GM19099 (cell line): ENCODE measurements at regions not wholly inside any gene's neighbourhood (a gene's known extent, or its start where the extent isn't known, plus 50 kb on each side); places are given as distances from the start of the nearest gene placed in this dataset.

Experiments
- POLR2A ChIP-seq: IDR thresholded peaks from 3 replicates; pipeline ENCODE4 v1.6.1; 2011; ENCODE audit warnings: low read depth; ENCODE audit not compliant: insufficient read length; ENCODE audit errors: extremely low read depth

DNA sequence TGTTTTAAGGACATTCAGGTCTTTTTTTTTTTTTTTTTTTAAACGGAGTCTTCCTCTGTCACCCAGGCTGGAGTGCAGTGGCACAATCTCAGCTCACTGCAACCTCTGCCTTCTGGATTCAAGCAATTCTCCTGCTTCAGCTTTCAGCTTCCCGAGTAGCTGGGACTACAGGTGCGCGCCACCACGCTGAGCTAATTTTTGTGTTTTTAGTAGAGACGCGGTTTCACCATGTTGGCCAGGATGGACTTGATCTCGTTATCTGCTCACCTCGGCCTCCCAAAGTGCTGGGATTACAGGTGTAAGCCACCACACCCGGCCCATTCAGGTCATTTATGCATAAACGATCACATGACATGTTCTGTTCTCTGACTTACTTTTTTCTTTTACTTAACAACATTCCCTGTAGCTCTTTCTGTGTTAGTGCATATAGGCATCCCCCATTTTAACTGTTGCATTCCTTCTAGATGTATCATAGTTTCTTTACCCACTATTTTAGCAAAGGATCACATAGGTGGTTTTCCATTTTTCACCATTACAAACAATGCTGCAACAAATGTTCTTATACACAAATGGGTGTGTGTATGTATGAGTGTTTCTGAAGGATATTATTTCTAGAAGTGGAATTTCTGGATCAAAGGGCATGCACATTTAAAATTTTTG lies 74.2 kb downstream of the ARF6 start:
- no peak for TF ChIP-seq POLR2A

DNA sequence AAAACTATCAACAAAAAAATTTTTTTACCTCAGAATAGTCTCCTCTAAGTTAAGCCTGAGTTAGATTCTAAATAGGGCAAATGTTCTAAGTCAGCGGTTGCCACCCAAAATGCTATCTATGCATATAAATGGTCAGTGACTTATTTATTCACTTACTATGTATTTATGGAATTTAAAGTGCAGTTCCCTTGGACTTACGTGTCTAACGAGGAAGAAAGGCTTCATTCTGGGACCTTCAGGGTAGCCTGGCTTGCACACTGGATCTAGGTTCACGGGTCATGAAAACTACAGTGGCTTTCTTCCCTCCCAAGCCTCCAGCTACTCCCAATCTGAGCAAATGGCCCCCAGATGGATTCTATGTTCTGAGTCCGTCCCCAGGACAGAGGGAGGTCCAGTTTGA lies 77.1 kb downstream of the ARF6 start:
- no peak for TF ChIP-seq POLR2A

DNA sequence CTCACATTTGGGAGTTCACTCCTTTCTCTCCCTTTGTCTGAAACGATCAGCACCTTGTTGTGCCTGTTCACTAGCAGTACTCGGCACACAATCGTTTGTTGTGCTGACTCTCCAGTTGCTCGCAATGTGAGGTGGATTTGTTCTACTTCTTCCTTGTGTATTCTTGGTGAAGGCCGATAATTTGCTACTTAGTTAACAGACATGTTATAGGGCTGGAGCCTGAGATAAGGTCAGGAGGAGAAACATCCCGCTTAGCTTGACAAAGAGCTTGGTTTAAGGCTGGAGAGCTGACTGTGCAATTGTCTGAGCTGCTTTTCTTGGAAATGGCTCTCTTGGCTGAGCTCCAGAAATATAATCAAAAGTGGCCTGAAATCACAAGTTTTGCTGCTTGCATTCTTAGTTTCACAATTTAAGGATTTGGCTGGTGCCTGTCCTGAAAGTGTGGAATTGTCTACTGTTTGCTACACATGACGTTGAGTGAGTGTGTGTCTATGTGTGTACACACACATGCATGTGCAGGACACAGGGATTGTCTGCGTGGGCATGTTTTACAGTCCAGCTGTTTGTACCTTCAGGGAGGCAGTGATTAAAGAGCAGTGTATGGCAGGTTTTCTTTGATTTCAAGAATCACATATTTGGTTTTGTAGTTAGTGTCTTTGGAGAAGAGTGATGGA lies 77.7 kb downstream of the ARF6 start:
- TF ChIP-seq POLR2A, result no peak

DNA sequence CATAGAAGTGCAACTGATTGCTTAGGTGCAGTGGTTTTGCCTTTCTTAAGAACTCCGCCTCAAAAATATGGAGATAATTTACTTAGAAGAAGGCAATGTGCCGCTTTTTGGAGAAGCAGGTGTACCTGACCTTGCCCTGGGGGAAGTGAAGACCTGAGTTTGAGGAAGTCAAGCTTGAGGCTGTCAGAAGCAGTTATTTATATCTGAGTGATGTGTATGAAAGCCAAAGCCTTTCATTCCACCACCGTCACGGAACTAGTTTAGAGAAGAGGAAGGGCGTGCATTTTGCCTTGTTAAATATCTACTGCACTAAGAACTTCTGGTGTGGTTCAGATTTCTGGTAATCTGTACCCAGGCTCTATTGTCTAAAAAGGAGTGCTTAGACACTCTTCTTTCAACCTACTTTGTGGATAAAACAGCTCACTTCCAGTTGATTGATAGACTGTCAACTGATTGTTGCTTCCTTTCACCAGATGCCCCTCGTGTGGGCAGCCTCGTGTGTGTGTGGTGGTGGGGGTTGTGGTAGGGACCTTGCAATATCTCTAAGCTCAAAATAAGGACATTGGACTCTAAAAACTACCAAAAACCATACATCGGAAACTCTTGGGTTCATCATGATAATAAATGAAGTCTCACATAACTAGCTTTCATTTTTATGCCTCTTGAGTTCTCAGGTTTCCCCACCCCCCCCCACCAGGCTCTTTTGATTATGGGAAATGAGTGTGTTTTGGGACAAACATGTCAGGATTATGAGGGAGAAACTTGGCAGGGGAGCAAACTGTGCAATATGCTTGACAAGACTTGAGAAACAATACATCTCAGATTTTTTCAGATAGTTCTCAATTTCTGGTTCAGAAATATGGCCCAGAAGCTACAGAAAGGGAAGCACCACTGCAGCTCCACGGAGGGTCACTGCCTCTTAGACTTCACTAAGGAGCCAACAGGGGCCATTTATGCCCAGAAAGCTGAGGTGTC lies 78.6 kb downstream of the ARF6 start:
- TF ChIP-seq POLR2A, result peak; percentile 62

DNA sequence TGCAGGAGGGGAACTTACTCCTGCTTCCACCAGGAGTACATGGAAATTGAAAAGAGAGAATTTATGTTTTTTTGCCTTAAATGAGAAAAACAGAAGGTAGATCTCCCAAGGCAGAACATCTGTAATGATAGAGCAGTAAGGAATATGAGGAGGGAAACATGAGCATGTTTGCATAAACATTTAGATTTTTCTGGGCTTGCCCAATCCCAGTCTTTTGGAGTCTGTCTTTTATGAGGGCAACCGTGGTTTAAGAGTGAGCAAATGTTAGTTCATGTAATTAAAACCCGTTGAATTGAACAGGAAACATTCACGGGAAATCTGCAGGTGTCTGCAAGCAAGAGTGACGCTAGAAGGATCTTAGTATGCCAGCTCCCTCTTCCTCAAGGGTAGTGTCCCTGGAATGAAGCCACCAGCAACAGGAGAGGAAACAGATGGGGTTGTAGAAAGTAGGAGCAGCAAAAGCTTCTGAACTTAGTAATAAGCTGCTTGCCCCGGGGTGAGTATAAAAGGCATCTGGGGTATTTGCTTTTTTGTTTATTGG lies 79.3 kb downstream of the ARF6 start:
- TF ChIP-seq POLR2A, result no peak

DNA sequence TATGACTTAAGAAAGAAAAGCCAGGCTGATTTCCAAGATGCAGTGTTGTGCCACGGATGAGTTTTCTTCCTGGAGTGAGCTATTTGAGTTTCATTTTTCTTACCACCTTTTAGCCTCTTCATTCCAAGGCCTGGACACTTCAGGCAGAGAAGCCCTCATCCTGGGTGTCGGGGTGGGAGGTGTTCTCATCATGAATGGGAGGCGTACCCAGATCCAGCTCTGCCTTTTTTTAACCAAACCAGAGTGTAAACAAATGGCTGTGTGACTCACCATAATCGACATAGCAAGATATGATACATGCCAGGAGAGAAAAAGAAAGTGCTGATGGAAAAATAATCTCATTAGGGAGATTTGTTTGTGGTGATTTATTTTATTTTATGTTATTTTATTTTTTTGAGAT lies 79.9 kb downstream of the ARF6 start:
- no peak for TF ChIP-seq POLR2A

DNA sequence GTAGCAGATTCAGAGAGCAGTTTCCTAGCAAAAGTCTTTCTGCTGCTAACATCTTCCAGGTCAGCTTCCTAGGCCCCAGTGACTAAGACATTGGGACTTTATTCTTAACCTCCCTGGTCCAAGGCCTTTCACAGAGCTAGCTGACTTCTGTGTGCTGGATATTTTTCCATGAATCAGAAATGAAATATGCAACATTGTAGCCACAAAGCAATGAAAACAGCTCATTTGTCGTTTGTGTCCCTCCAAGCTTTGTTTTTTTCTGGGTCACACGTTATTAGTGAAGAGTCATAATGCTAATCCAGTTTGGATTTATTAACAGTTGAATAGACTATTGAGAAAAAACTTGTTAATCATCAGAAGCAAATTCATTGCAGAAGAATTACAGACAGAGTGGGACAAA lies 82.4 kb downstream of the ARF6 start:
- TF ChIP-seq POLR2A, result no peak

DNA sequence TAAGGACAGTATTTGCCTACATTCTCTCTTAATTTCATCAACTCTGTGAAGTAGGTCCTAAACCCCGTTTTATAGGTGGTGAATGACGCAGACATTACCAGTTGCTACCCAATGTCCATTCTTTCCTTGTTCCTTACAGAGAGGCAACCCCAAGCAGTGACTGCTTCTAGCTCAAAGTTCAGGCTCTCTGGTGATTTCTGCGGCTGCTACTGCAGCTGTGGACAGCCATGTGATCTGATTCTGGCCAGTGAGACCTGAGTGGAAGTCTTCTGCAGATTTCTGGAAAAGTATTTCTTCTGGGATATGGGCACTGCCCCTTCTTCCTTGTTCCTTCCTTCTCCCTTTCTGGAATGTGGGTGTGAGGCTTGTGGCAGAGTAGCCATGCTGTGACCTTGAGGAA lies 82.9 kb downstream of the ARF6 start:
- no peak for TF ChIP-seq POLR2A

DNA sequence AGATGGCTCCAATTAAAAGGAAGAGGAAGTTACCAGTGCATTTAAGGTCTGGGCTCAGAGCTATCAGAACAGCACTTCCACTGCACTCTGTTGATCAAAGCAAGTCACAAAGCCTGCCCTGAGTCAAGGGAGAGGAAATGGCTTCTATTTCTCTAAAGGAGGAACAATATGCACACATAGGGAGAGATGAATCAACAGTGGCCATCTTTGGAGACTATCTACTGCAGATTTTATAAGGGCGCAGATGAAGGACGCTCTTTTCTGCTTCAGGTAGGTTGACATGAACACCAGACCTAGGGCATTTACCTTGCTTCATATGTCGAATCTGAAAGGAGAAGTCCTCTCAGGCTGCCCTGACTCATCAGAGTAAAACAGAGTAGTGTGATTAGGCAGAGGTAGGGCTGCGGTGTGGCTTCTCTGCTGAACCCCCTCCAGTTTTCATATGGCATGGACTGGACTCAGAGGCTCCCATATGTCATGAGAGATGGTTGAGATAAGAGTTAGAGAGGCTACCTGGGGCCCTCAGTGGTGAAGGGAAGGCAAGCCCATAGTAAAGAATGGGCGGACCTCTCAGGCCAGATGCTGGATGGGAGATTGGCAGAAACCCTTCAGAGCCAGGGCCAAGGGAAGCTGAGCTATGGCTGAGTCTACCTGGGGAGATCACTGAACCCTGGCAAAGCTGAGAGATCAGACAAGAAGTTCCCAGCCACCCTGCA lies 84.4 kb downstream of the ARF6 start:
- peak; percentile 47 for TF ChIP-seq POLR2A

DNA sequence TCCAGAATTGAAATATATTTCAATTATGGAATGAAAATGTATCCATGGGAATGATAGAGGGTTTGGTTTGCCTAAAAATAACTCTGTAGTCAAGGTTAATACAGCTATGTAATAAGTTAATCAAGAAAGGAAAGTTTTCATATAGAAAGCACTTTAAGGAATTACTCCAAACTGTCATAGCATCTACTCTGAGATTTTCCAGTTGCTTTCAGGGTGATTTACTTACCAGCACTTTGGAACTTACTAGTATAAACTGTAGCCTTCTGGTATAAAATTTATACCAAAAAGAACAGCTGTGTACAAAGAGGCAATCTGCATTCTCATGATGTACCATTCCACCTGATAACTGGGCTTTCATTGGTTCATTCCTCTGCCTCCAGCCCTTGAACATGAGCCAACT lies 87.1 kb downstream of the ARF6 start:
- TF ChIP-seq POLR2A, result no peak

DNA sequence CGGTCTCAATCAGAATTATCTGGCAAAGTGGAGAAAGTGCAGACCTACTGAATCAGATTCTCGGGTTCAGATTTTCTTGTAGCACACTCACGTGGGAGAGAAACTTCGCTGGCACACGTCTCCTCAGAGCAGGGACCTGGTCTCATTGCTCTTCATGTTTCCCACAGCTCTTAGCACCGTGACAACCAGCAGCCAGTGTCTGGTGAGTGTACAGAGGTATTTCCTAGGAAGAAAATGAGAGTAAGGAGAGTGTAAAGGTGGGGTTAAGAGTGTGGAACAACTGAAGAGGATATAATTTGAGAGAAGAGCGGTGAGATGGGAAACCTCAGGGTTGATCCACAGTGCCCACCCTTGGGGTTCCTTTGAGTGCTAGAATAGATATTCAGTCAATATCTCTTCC lies 89.2 kb downstream of the ARF6 start:
- no peak for TF ChIP-seq POLR2A

DNA sequence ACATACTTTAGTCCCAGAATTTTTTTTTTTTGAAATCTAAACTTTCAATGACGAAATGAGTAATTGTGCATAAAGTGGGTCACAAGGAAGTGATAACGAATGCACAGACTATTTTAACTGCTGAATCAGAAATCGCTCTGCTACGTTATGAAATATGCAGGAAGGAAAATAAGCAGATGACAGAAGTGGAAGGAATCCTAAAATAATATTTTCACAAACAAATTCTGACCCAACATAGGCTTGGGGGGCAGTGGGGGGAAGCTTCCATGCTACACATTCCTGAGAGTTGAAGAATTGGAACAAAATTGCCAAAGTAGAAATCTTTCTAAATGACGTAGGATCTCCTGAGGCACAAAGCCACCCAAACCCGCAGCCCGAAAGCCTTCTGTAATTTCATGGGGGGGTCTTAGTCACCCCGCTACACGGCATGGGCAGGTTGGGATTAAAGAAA lies 89.6 kb downstream of the ARF6 start:
- no peak for TF ChIP-seq POLR2A

DNA sequence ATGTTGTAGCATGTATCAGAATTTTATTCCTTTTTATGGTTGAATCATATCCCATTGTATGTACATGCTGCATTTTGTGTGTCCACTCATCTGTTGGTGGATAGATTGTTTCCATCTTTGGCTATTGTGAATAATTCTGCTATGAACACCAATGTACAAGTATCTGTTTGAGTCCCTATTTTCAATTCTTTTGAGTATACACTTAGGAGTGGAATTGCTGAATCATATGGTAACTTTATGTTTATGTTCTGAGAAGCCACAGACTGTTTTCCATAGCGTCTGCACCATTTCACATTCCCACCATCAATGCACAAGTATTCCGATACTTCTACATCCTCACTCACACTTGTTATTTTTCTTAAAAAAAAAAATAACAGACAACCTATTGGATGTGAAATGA lies 91.5 kb downstream of the ARF6 start:
- no peak for TF ChIP-seq POLR2A

DNA sequence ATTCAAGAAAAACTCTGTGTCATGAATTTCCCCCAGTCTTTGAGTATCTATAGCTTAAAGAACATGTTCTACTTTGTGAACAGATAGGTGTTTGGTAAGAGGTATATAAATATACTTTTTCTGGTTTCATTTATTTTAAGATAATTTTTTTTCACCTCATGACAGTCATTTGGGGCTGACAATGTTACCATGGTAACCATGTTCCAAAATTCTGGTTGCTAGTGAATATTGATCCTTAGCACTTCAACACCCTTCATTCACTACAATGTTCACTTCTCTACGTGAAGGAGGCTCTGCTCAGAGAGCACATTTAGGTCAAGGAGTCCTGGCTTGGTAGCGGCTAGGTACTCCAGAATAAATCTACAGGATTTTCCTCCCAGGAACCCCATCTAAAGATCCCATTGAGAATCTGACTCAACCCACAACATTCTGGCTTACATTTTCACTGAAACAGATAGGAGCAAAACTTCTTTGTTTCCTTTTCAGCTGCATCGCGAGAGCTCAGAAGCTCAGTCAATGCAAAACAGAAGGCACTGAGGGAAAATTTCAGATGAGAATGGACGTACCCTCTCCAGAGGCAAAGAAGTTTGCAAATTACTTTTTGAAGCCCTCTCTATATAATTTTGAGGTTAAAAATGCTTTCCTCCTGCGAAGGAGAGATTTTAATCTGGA lies 93.6 kb downstream of the ARF6 start:
- no peak for TF ChIP-seq POLR2A

DNA sequence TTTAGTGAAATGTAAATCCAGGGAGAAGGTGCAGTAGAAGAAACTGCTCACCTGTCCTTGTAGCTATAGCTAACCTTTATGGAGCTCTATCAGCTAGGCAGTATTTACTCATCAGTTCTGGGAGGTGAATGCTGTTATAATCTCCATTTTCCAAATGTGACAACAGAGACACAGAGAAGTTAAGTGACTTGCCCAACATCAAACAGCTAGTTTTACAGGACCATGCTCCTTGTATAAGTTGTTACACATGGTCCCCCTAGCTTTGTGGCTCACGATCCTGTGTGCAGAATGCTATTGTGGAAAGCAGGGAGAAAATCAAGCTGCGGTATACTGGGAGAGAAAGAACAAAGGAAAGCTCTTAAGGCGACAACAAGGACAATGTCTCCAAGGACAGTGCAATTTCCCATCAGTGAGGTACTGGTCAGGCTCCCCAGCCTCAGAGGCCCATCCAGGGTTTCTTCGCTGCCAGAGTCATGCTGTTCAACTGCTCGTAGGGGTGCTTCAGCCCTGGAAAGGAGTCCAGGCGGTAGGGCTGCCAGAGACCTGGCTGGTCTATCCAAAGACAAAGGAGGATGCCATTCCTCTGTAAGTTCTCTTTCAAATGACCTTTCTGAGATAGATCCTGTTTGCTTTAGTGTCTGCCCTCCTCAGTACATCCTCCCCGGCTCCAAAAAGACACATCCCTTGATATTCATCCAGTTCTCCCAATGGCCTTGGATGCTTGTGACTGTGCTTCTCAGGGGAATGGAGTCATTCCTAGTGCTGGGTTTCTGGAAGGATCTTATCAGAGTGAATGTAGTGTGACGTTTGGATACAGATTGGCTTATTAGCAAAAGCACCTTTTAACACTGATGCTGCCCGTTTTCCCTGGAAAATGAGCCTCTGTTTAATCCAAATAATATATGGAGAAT lies 95.5 kb downstream of the ARF6 start:
- TF ChIP-seq POLR2A, result no peak
